GM21367 (cell line): ENCODE measurements at regions not wholly inside any gene's neighbourhood (a gene's known extent, or its start where the extent isn't known, plus 50 kb on each side); places are given as distances from the start of the nearest gene placed in this dataset.
"Not testable (repeated sequence)": the region's sequence is repeated elsewhere in the genome, so short reads cannot be mapped to it uniquely, and the experiment has no call there.

ENCODE experiments used
- ATAC-seq: cut with Tn5 transposase; IDR thresholded peaks from one replicate; pipeline ENCODE4 v1.9.1; 2021; ENCODE audit not compliant: unreplicated experiment

GRCh38 chr6:85287158-85287557, 162.7 kb upstream of the NT5E start:
- ATAC-seq, result no peak

DNA sequence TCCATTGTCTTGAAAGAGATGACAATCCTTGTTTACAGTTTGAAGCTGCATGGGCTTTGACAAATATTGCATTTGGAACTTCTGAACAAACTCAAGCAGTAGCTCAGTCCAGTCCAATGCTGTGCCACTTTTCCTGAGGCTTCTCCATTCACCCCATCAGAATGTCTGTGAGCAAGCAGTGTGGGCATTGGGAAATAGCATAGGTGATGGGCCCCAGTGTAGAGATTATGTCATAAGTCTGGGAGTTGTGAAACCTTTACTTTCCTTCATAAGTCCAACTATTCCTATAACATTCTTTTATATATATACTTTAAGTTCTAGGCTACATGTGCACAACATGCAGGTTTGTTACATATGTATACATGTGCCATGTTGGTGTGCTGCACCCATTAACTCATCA, 163.4 kb upstream of the NT5E start:
- not testable (repeated sequence) for ATAC-seq

DNA sequence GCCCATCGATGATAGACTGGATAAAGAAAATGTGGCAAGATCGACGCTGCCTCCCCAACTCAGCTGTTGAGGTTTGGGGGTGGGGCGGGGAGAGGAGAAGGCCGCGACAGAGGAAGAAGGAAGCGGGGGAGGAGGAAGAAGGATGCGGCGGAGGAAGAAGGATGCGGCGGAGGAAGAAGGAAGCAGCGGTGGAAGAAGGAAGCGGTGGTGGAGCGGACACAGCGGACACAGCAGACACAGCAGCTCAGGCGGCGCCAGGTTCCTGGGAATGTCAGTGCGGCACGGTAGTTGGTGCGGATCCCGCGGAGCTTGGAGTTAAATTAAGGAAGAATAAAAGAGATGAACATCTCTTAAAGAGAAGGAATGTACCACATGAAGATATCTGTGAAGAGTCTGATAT, 163.9 kb upstream of the NT5E start:
- no peak for ATAC-seq

DNA sequence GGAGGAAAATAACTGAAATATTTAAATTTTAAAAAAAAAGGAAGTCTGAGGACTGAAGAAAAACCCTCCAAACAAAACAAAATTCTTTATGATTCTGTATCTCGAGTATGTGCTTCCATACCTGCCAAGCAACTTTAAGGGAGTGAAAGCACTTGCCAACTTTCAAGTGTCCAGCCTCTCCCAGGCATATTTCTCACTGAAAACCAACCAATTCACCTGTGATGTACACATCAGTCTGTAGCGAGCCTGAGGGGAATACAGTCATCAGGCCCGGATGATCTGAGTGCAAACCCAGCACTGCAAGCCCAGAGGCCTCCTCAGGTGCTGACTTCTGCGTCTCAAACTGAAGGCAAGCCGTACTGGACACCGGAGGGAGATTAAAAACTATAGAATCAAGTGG, 164.8 kb upstream of the NT5E start:
- no peak for ATAC-seq

GRCh38 chr6:85283436-85283835, 166.4 kb upstream of the NT5E start:
- ATAC-seq, result no peak

DNA sequence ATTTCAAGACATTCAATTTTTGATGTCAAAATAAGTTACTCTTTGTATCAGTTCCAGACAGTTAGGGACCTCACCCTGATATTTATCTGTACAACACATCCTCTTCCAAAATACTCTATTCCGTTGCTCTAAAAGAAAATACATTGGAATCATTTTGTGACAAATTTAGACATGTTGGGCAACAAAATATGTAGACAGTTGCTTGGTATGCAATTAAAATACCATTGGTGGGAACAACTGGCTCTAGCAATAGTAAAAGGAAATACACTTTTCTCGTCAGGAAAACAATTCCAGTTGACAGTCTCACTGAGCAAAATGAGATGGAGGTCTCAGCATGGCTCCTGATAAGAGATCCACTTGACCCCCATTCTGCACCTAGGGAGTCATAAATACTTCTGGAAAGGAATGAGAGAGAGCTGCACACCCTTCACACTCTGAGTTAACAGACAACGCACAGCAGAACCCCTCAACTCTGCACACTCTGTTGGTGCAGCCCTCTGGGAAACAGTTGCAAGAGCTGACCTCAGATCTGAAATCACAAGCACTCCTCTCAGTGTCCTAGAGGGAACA, 171.3 kb upstream of the NT5E start:
- no peak for ATAC-seq

DNA sequence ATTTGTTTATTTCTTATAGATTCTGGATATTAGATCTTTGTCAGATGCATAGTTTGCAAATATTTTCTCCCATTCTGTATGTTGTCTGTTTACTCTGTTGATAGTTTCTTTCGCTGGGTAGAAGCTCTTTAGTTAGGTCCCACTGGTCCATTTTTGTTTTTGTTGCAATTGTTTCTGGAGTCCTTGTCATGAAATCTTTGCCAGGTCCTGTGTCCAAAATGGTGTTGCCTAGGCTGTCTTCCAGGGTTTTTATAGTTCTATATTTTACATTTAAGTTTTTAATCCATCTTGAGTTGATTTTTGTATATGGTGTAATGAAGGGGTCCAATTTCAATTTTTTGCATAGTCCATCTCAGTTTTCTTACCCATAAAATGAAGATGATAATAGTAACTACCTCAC, 173.9 kb upstream of the NT5E start:
- ATAC-seq, result not testable (repeated sequence)

GRCh38 chr6:85275338-85275985, 174.4 kb upstream of the NT5E start:
- ATAC-seq, result no peak

- no peak for ATAC-seq
These were observed 176.0 kb upstream of the NT5E start for GRCh38 chr6:85273870-85274269.

DNA sequence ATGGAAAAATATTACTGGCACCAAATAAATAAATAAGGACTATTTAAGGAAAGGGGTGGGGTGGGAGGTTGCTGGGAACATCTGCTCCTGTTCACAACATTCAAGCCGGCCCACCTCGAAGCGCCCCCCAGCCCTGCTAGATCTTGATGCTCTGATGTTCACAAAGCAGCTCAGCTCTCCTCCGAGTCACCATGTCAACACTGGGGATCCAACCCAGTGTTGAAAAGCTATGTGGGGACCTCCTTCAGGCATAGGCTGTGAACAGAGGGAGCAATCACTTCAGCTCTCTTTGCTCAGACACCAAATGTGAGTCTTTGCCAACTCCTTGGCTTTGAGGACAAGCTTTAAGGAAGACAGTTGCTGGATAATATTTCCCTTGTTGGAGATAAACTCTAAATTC, 176.8 kb upstream of the NT5E start:
- no peak for ATAC-seq

DNA sequence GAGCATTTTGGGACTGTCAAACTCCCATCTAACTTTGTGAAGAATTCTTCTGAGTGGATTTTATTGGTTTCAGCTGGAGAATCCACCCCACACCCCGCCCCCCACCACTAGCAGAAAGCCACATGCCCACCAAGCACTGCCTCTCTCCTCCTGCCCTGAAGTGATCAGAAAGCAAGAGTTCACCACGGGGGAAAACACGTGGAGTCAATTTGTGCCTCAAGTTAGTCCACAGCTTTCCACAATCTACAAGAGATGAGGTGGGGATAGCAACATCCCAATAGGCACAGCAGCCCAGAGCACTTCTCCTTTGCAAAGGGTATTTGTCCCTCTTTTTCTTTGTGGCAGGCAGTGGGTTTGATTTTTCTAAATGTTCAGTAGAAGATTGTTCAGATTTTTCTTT, 177.3 kb upstream of the NT5E start:
- ATAC-seq, result no peak

- ATAC-seq, result no peak
These were observed 187.3 kb upstream of the NT5E start for GRCh38 chr6:85262621-85263020.

GRCh38 chr6:85261271-85261670, 188.6 kb upstream of the NT5E start:
- ATAC-seq, result no peak

GRCh38 chr6:85255661-85256060, 194.2 kb upstream of the NT5E start:
- ATAC-seq, result no peak

DNA sequence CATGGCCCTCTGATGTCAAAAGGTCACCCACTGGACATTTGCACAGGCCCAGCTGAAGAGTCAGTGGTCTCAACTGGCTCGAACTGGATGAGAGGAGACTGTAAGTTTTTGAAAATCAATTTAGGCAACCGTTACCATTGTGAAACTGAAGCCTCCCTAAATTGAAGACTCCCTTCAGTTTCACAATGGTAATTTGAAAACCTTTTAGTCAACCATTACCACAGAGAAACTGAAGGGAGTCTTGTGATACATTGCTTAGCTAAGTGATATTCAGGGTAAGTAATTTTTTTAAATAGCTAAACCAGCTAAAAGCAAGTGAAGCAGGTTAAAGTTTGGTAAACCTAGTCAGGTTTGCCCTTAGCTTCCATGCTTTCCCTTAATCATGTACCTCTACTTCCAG, 197.3 kb upstream of the NT5E start:
- no peak for ATAC-seq

- ATAC-seq, result no peak
These were observed 197.8 kb upstream of the NT5E start for GRCh38 chr6:85252085-85252484.

- ATAC-seq, result no peak
These were observed 198.6 kb upstream of the NT5E start for GRCh38 chr6:85251300-85251699.

DNA sequence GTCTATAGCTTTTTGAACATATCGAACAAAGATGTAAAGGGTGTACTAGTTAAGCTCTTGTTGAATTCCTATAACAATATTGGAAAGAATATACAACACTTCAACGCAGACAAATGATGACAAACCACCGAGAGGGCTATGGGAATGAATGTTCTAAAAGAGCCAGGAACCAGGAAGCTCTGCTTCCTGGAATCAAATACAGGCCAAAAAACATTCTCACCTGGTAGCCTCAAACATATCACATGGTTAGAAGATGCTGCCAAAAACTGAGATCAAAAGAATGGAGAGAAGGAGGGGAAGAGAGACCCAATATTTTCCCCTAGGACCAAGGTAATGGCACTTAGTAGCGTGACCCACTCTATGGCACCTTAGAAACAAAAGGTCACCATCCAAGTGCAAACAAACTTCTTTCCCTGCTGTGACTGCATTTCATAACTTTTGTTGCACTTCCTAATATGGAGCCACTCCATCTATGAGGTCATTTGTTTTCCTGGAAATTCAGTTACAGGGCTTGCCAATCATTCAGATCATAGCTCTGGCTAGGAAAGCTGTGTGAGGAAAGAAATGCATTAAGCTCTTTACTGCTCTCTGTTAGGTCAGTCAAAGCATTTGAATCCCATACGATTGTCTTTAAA, 199.2 kb upstream of the NT5E start:
- ATAC-seq, result no peak

DNA sequence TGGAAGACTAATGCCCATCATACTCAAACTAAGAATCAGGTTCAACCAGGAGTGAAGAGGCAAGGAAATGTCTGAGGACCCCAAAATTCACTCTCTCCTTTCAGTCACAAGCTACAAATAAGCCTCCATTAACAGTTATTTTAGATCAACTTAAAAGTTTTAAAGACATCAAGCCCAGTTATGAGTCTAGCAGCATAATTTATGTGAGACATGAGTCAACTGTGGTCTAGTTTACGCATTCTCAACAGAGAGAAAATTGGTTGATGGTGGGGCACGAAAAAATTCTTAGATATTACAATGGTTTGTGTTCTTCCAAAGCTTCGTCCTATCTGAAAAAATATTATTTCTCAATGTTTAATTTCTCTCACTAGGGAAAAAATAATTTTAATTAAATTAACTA, 204.9 kb upstream of the NT5E start:
- no peak for ATAC-seq

DNA sequence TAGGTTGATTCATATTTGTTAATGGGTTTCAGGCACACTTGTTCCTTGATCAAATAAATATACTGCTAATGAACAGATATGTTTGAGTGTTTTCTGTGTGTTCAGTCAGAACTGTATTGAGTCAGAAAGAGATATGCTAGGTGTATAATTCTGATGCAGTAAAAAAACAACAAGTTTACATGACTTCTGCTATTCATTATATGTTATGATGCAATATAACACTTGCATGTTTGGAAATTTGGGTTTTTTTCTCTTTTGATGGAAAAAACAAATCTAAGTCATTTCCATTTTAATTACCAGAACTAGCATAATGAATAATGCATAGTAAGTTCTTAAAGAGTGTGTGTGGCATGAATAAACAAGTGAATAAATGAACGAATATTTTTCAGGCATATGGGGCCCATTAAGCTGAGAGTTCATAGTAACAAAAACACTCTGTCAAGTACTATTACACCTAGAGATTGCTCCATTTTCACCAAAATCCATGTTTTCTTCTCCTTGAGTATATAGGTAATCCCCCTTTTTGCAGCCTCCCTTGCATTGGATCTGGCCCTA, 208.3 kb upstream of the NT5E start:
- ATAC-seq, result no peak

- ATAC-seq, result no peak
These were observed 209.0 kb upstream of the NT5E start for GRCh38 chr6:85240787-85241385.

DNA sequence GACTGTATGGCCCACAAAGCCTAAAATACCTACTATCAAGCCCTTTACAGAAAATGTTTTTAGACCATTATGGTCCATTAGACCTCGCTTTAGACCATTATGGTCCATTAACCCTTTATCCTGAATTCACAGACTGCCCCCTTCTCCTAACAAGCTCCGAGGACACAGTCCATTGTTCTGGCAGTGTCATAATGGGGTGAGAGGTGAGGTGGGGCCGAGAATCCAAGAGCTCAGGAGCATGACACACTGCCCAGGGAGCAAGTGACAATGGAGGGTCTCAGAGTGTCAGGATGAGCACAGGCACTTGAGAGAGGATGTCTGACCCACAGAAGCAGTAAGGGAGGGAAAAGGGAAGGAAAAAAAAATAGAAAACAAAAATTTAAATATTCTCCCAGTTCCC, 212.4 kb upstream of the NT5E start:
- no peak for ATAC-seq
